Esophagus squamous epithelium (tissue), 5 donors: ENCODE measurements at regions not wholly inside any gene's neighbourhood (a gene's known extent, or its start where the extent isn't known, plus 50 kb on each side); places are given as distances from the start of the nearest gene placed in this dataset.
A peak's percentile ranks its signal among the peaks of the same experiment; 100 is the strongest.

Source experiments
- DNase-seq: peaks from one replicate; lab custom pipeline; 2025; lab: John Stamatoyannopoulos, UW
- H3K27ac ChIP-seq, 4 donors: fragments of 200-600 bp; sonication (generic); one replicate each; pipeline ENCODE4 v1.5.1; 2016 to 2019; ENCODE audit warnings: mild to moderate bottlenecking in 1 of 4
- H3K27me3 ChIP-seq, 4 donors: fragments of 200-600 bp; sonication (generic); 1 replicate in 3 of 4; 2 replicates in 1 of 4; pipeline versions ENCODE4 v1.5.1 to v1.6.0; 2017 to 2021; ENCODE audit warnings: antibody characterized with exemption in 1 of 4
- H3K36me3 ChIP-seq, 3 donors: fragments of 200-600 bp; sonication (generic); one replicate each; pipeline ENCODE4 v1.5.1; 2016 to 2019
- H3K4me1 ChIP-seq, 3 donors: fragments of 200-600 bp; sonication (generic); one replicate each; pipeline ENCODE4 v1.5.1; 2017 to 2019
- H3K4me3 ChIP-seq, 4 donors: fragments of 200-600 bp; sonication (generic); 1 replicate in 3 of 4; 2 replicates in 1 of 4; pipeline ENCODE4 v1.5.1; 2016 to 2019; ENCODE audit warnings: mild to moderate bottlenecking in 2 of 4, moderate library complexity in 1 of 4
- H3K9me3 ChIP-seq, 3 donors: fragments of 200-600 bp; sonication (generic); one replicate each; pipeline ENCODE4 v1.5.1; 2016 to 2019
- CTCF ChIP-seq, 6 experiments: fragments of 450-650 bp in 4 of 6; fragments of 200-600 bp in 2 of 6; sonication (generic) in 2 of 6; IDR thresholded peaks; one replicate each; pipeline ENCODE4 v1.5.1; 2016 to 2019; ENCODE audit warnings: antibody characterized with exemption in 6 of 6, mild to moderate bottlenecking in 4 of 6, moderate library complexity in 4 of 6
- POLR2A ChIP-seq, 4 donors: fragments of 450-650 bp; IDR thresholded peaks; one replicate each; pipeline ENCODE4 v1.6.1; 2017; ENCODE audit warnings: antibody characterized with exemption in 4 of 4, mild to moderate bottlenecking in 4 of 4, moderate library complexity in 3 of 4
- WGBS, 2 donors: methylation state at CpG; one replicate each; pipeline ENCODE4 v1.1.5; 2018; 5-methylcytosine and 5-hydroxymethylcytosine counted together
- intact Hi-C: fragments of 100-400 bp; cut with DNase I; formaldehyde crosslinking; loops from one replicate; pipeline ENCODE4 v1.15.0; 2022
- donor health status: DM: yes; HTN: yes; CAD: no.

- H3K27ac ChIP-seq = no peak overlapping the region
- H3K27me3 ChIP-seq = no peaks in the 10 kb centered on the region
- H3K36me3 ChIP-seq = no peaks in the 10 kb centered on the region
- no peak for TF ChIP-seq POLR2A (IDR thresholded peaks at IDR 0.05)
- TF ChIP-seq CTCF (IDR thresholded peaks at IDR 0.05) = no peak
- DNase-seq = no peak
- H3K9me3 ChIP-seq = no peaks in the 10 kb centered on the region
- no peak overlapping the region for H3K4me3 ChIP-seq
- peaks cover 0 to 16% (median 6%) of the 10 kb centered on the region in 3 donors for H3K4me1 ChIP-seq
- intact Hi-C loops = no loop called here
- 72 to 97% methylated on average over 2 of the region's 2 CpGs for WGBS, 2 donors
These were observed 364.5 kb downstream of the BTG1 start for GRCh38 chr12:91781114-91781513.

- H3K4me1 ChIP-seq = peaks cover 0 to 16% (median 13%) of the 10 kb centered on the region in 3 donors
- no peak for DNase-seq
- WGBS, 2 donors = 21 to 32% methylated on average over 6 of the region's 6 CpGs
These were observed 366.7 kb downstream of the BTG1 start for GRCh38 chr12:91778938-91779400.

GRCh38 chr12:91778091-91778832 lies 367.4 kb downstream of the BTG1 start:
- TF ChIP-seq CTCF (IDR thresholded peaks at IDR 0.05) = no peak
- TF ChIP-seq POLR2A (IDR thresholded peaks at IDR 0.05) = no peak
- H3K36me3 ChIP-seq = no peaks in the 10 kb centered on the region
- peak overlapping the region in 3 of 4 donors; percentile 57 to 72 (median 60) for H3K27ac ChIP-seq
- H3K27me3 ChIP-seq = no peaks in the 10 kb centered on the region
- WGBS, 2 donors = 36 to 52% methylated on average over 3 of the region's 3 CpGs
- intact Hi-C loops = no loop called here
- DNase-seq = no peak
- H3K4me3 ChIP-seq = no peak overlapping the region
- H3K9me3 ChIP-seq = no peaks in the 10 kb centered on the region
- H3K4me1 ChIP-seq = peaks cover 0 to 16% (median 13%) of the 10 kb centered on the region in 3 donors

More at GRCh38 chr12:91778938-91779400, 366.7 kb downstream of the BTG1 start:
- intact Hi-C loops = no loop called here
- Histone ChIP-seq H3K36me3 (no peaks in the 10 kb centered on the region), H3K27ac (peak overlapping the region; percentile 21 to 72 (median 58)), H3K4me3 (no peak overlapping the region), H3K9me3 (no peaks in the 10 kb centered on the region), H3K27me3 (no peaks in the 10 kb centered on the region)
- no peak for TF ChIP-seq CTCF (IDR thresholded peaks at IDR 0.05)
- TF ChIP-seq POLR2A (IDR thresholded peaks at IDR 0.05) = no peak

GRCh38 chr12:91777268-91777992 lies 368.2 kb downstream of the BTG1 start:
- H3K27me3 ChIP-seq = no peaks in the 10 kb centered on the region
- H3K4me3 ChIP-seq = no peak overlapping the region
- TF ChIP-seq POLR2A (IDR thresholded peaks at IDR 0.05) (no peak), CTCF (IDR thresholded peaks at IDR 0.05) (no peak)
- H3K4me1 ChIP-seq = peaks cover 0 to 16% (median 13%) of the 10 kb centered on the region in 3 donors
- no peak for DNase-seq
- intact Hi-C loops = no loop called here
- no peak overlapping the region for H3K27ac ChIP-seq
- no peaks in the 10 kb centered on the region for H3K36me3 ChIP-seq
- no peaks in the 10 kb centered on the region for H3K9me3 ChIP-seq
- WGBS, 2 donors = 80 to 81% methylated on average over 6 of the region's 6 CpGs

- H3K27ac ChIP-seq = no peak overlapping the region
- H3K4me1 ChIP-seq = peaks cover 0 to 16% (median 13%) of the 10 kb centered on the region in 3 donors
- intact Hi-C loops = no loop called here
- H3K9me3 ChIP-seq = no peaks in the 10 kb centered on the region
- TF ChIP-seq CTCF (IDR thresholded peaks at IDR 0.05) (no peak), POLR2A (IDR thresholded peaks at IDR 0.05) (no peak)
- DNase-seq = no peak
- H3K36me3 ChIP-seq = no peaks in the 10 kb centered on the region
- H3K4me3 ChIP-seq = peak overlapping the region in 1 of 4 donors; percentile 33
- H3K27me3 ChIP-seq = no peaks in the 10 kb centered on the region
- WGBS, 2 donors = 45 to 46% methylated on average over 6 of the region's 6 CpGs
These were observed 371.2 kb downstream of the BTG1 start for GRCh38 chr12:91774434-91774921.
